ENCODE measurements at regions not wholly inside any gene's neighbourhood (a gene's known extent, or its start where the extent isn't known, plus 50 kb on each side); places are given as distances from the start of the nearest gene placed in this dataset.

- no peak for DNase-seq (ENCODE audit: low read depth, low spot score)
These were observed 372.3 kb downstream of the SV2B start for GRCh38 chr15:91472316-91472756.

- no peak for DNase-seq (ENCODE audit: low read depth, low spot score)
These were observed 374.0 kb downstream of the SV2B start for GRCh38 chr15:91473894-91474545.

- no peak for DNase-seq (ENCODE audit: low read depth, low spot score)
These were observed 376.6 kb upstream of the SLCO3A1 start for GRCh38 chr15:91476861-91477260.

- no peak for DNase-seq (ENCODE audit: low read depth, low spot score)
These were observed 374.8 kb upstream of the SLCO3A1 start for GRCh38 chr15:91478717-91479191.

- no peak for DNase-seq (ENCODE audit: low read depth, low spot score)
These were observed 373.1 kb upstream of the SLCO3A1 start for GRCh38 chr15:91480426-91480825.

- DNase-seq (ENCODE audit: low read depth, low spot score): no peak
These were observed 370.7 kb upstream of the SLCO3A1 start for GRCh38 chr15:91482799-91483198.

- no peak for DNase-seq (ENCODE audit: low read depth, low spot score)
These were observed 369.4 kb upstream of the SLCO3A1 start for GRCh38 chr15:91484141-91484540.

- DNase-seq (ENCODE audit: low read depth, low spot score): no peak
These were observed 365.1 kb upstream of the SLCO3A1 start for GRCh38 chr15:91488452-91488851.

GRCh38 chr15:91490211-91490610 is 363.3 kb upstream of the SLCO3A1 start:
- no peak for DNase-seq (ENCODE audit: low read depth, low spot score)

- no peak for DNase-seq (ENCODE audit: low read depth, low spot score)
These were observed 362.2 kb upstream of the SLCO3A1 start for GRCh38 chr15:91491101-91491950.

GRCh38 chr15:91496754-91497691 is 356.5 kb upstream of the SLCO3A1 start:
- no peak for DNase-seq (ENCODE audit: low read depth, low spot score)

- DNase-seq (ENCODE audit: low read depth, low spot score): no peak
These were observed 355.3 kb upstream of the SLCO3A1 start for GRCh38 chr15:91498046-91498748.

GRCh38 chr15:91498749-91499062 is 354.8 kb upstream of the SLCO3A1 start:
- no peak for DNase-seq (ENCODE audit: low read depth, low spot score)

- DNase-seq (ENCODE audit: low read depth, low spot score): no peak
These were observed 353.6 kb upstream of the SLCO3A1 start for GRCh38 chr15:91499774-91500383.

GRCh38 chr15:91508633-91509032 is 344.9 kb upstream of the SLCO3A1 start:
- no peak for DNase-seq (ENCODE audit: low read depth, low spot score)

- no peak for DNase-seq (ENCODE audit: low read depth, low spot score)
These were observed 339.4 kb upstream of the SLCO3A1 start for GRCh38 chr15:91514147-91514546.

GRCh38 chr15:91515188-91515754 is 338.2 kb upstream of the SLCO3A1 start:
- DNase-seq (ENCODE audit: low read depth, low spot score): no peak

GRCh38 chr15:91516866-91517265 is 336.6 kb upstream of the SLCO3A1 start:
- DNase-seq (ENCODE audit: low read depth, low spot score): no peak

- no peak for DNase-seq (ENCODE audit: low read depth, low spot score)
These were observed 335.9 kb upstream of the SLCO3A1 start for GRCh38 chr15:91517491-91518200.

GRCh38 chr15:91520850-91521249 is 332.7 kb upstream of the SLCO3A1 start:
- no peak for DNase-seq (ENCODE audit: low read depth, low spot score)

All from activated naive CD8-positive, alpha-beta T cell treated with anti-CD3 and anti-CD28 coated beads, Interleukin-2, amount 50 U/mL, for 16 hours (primary cell).